GM23248 (cell line): ENCODE measurements at regions not wholly inside any gene's neighbourhood (a gene's known extent, or its start where the extent isn't known, plus 50 kb on each side); places are given as distances from the start of the nearest gene placed in this dataset.

Experiments used
- EZH2 ChIP-seq: fragments of 200-600 bp; sonication (generic); IDR thresholded peaks from 2 replicates; pipeline ENCODE4 v1.6.1; 2018; ENCODE audit warnings: antibody characterized with exemption, mild to moderate bottlenecking; ENCODE audit not compliant: insufficient read depth, poor library complexity, severe bottlenecking
- EZH2phosphoT487 ChIP-seq: fragments of 200-600 bp; sonication (generic); IDR thresholded peaks from 2 replicates; pipeline ENCODE4 v1.6.1; 2018; ENCODE audit warnings: antibody characterized with exemption, moderate library complexity, mild to moderate bottlenecking, low read depth; ENCODE audit not compliant: insufficient read depth

DNA sequence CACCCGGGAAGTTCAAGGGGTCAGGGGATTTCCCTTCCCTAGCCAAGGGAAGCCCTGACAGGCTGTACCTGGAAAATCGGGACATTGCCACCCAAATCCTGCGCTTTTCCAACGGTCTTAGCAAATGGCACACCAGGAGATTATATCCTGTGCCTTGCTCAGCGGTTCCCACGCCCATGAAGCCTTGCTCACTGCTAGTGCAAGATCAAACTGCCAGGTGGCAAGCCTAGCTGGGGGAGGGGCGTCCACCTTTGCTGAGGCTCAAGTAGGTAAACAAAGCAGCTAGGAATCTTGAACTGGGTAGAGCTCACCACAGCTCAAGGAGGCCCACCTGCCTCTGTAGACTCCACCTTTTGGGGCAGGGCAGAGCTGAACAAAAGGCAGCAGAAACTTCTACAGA is 1794.5 kb downstream of the PCDH9 start:
- no peak for TF ChIP-seq EZH2
- no peak for TF ChIP-seq EZH2phosphoT487
